Left lung (tissue), 4 donors: ENCODE measurements at regions not wholly inside any gene's neighbourhood (a gene's known extent, or its start where the extent isn't known, plus 50 kb on each side); places are given as distances from the start of the nearest gene placed in this dataset.

Experiments
- ATAC-seq: fragments of 200-7000 bp; cut with Tn5 transposase; one replicate; pipeline ENCODE4 v1.9.1; 2020; ENCODE audit warnings: moderate library complexity
- DNase-seq, 4 donors: peaks; one replicate each; pipeline ENCODE4 v3.0.0-alpha.2; 2013 to 2020
- H3K27ac ChIP-seq, 2 donors: fragments of 200-600 bp; sonication (generic) in 1 of 2; one replicate each; pipeline versions ENCODE4 v1.5.0 to v1.8.0; 2020 to 2021
- H3K27me3 ChIP-seq, 2 donors: fragments of 200-600 bp; sonication (generic) in 1 of 2; one replicate each; pipeline versions ENCODE4 v1.5.0 to v1.8.0; 2020 to 2021
- H3K36me3 ChIP-seq, 2 donors: fragments of 200-600 bp; sonication (generic) in 1 of 2; one replicate each; pipeline versions ENCODE4 v1.5.0 to v1.8.0; 2020 to 2021
- H3K4me1 ChIP-seq, 2 donors: fragments of 200-600 bp; one replicate each; pipeline ENCODE4 v1.8.0; 2021
- H3K4me3 ChIP-seq, 2 donors: fragments of 200-600 bp; sonication (generic) in 1 of 2; one replicate each; pipeline versions ENCODE4 v1.5.0 to v1.8.0; 2020 to 2021; ENCODE audit warnings: mild to moderate bottlenecking in 1 of 2
- H3K9me3 ChIP-seq, 2 donors: fragments of 200-600 bp; sonication (generic) in 1 of 2; one replicate each; pipeline versions ENCODE4 v1.5.0 to v1.8.0; 2020 to 2021
- intact Hi-C, 2 donors: fragments of 100-400 bp; cut with DNase I; formaldehyde crosslinking; loops; one replicate each; pipeline versions ENCODE4 v1.11.2 to v1.14.2; 2022
- TF ChIP-seq, protein P1 (sequence below), 2 donors: fragments of 200-600 bp; sonication (generic) in 1 of 2; IDR thresholded peaks; one replicate each; pipeline versions ENCODE4 v1.5.0 to v1.8.0; 2021; ENCODE audit warnings: antibody characterized with exemption in 2 of 2
- donor health status: DM: no; HTN: yes; CAD: no.
- donor health status: DM: no; HTN: no; CAD: no.

DNA sequence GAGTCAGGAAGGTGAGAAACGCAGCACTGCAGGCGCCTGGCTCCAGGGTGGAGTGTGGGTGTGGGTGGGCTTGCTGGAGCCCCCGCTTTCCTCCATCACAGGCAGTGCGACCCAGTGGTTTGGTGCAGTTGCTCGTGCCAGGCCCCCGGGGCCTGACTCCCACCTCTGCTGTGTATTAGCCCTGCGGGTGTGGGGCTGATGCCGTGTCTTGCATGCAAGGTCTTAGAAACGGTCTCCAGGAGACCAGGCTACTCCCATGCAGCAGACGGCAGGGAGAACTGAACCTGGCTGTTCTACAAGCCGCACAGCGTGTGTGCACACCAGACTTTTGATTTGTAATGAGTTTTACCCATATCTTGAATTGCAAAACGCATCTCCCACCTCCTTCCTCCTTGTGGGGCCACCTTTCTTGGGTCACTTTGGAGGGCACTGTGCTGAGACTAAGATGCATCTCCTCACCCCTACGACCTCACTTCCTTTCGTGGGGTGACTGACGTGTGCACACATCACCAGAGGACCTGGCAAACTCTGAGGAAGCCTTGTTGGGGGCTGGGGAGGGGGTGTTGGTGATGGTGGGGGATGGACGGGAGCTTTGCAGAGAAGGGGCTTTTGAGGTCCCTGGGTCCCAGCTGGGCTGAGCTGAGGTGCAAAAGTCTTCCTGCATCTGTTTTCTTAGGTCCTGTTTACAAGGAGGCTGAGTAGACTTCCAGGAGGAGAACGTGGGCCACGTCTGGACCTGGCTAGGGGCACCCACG lies 101.8 kb upstream of the TNRC6C start:
- Histone ChIP-seq H3K27ac (no peak overlapping the region), H3K4me3 (no peak overlapping the region), H3K36me3 (no peaks in the 10 kb centered on the region), H3K4me1 (no peaks in the 10 kb centered on the region), H3K9me3 (no peaks in the 10 kb centered on the region), H3K27me3 (peaks cover 0 to 56% of the 10 kb centered on the region in 2 donors)
- TF ChIP-seq, protein P1, sequence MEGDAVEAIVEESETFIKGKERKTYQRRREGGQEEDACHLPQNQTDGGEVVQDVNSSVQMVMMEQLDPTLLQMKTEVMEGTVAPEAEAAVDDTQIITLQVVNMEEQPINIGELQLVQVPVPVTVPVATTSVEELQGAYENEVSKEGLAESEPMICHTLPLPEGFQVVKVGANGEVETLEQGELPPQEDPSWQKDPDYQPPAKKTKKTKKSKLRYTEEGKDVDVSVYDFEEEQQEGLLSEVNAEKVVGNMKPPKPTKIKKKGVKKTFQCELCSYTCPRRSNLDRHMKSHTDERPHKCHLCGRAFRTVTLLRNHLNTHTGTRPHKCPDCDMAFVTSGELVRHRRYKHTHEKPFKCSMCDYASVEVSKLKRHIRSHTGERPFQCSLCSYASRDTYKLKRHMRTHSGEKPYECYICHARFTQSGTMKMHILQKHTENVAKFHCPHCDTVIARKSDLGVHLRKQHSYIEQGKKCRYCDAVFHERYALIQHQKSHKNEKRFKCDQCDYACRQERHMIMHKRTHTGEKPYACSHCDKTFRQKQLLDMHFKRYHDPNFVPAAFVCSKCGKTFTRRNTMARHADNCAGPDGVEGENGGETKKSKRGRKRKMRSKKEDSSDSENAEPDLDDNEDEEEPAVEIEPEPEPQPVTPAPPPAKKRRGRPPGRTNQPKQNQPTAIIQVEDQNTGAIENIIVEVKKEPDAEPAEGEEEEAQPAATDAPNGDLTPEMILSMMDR (IDR thresholded peaks at IDR 0.05), result no peak
- ATAC-seq (no peak), DNase-seq (peak in 1 of 4 donors; percentile 47)
- intact Hi-C loops, result no loop called here

DNA sequence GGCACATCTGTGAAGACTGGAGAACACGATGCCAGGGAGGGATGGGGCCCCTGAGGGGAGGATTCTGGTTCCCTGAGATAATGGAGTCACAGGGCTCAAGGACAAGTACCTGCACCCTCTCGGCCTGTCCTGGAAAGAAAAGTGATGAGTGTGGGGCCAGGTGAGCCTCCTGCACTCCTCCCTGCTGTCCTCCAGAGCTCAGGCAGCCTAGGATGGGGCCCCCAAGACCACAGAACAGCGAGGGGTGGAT lies 101.3 kb upstream of the TNRC6C start:
- ATAC-seq (no peak), DNase-seq (no peak)
- intact Hi-C loops, result no loop called here
- Histone ChIP-seq H3K36me3 (no peaks in the 10 kb centered on the region), H3K27ac (no peak overlapping the region), H3K4me3 (no peak overlapping the region), H3K27me3 (peaks cover 0 to 56% of the 10 kb centered on the region in 2 donors), H3K9me3 (no peaks in the 10 kb centered on the region), H3K4me1 (no peaks in the 10 kb centered on the region)
- TF ChIP-seq, protein P1 (IDR thresholded peaks at IDR 0.05), result no peak

DNA sequence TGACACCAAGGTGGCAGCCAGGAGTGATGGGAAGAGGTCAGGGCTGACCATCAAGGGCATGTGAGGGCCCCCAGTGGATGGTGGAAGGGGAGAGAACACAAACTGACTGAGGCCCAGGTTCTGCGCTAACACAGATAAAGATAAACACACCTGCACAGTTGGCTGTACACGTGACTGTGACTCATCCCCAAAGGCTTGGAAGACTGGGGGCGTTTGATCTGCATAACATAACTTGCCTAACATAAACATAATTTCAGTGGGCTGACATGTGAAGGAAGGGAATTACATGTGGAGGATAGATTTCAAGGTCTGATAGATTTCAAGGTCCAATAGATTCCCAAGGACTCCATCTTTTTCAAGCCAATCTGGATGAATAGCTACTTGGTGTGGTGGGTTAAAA lies 100.9 kb upstream of the TNRC6C start:
- intact Hi-C loops, result no loop called here
- Histone ChIP-seq H3K36me3 (no peaks in the 10 kb centered on the region), H3K4me1 (no peaks in the 10 kb centered on the region), H3K27ac (no peak overlapping the region), H3K27me3 (peaks cover 0 to 55% of the 10 kb centered on the region in 2 donors), H3K9me3 (no peaks in the 10 kb centered on the region), H3K4me3 (no peak overlapping the region)
- DNase-seq, result no peak
- TF ChIP-seq, protein P1 (IDR thresholded peaks at IDR 0.05), result no peak
- ATAC-seq, result no peak

DNA sequence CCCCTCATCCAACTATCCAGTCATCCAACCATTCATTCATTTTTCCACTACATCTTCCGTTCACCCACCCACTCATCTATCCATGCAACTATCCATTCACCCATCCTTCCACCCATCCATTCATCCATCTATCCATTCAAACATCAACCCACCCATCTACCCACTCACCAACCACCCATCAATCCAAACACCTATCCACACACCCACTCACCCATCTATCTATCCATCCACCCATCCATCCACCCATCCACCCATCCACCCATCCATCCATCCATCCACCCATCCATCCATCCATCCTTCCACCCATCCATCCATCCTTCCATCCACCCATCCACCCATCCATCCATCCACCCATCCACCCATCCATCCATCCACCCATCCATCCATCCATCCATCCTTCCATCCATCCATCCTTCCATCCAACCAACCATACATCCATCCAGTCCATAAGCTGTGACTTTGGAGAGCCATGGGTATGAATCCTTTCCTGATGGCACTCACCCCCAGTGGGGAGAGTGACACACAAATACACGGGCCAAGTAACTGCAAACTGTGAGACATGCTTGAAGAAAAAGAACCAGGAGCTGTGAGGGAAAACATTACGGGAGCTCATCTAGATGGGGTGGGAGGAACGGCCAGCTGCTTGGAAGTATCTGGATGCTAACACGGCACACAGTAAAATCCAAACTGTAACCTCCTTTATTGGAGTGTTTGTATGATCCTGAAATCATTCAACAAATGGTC lies 100.0 kb upstream of the TNRC6C start:
- H3K4me3 ChIP-seq, result no peak overlapping the region
- intact Hi-C loops, result no loop called here
- H3K27me3 ChIP-seq, result peaks cover 0 to 51% of the 10 kb centered on the region in 2 donors
- peaks cover 0 to 3% of the 10 kb centered on the region in 2 donors for H3K4me1 ChIP-seq
- ATAC-seq (no peak), DNase-seq (no peak)
- no peak overlapping the region for H3K27ac ChIP-seq
- H3K36me3 ChIP-seq, result no peaks in the 10 kb centered on the region
- H3K9me3 ChIP-seq, result no peaks in the 10 kb centered on the region
- TF ChIP-seq, protein P1 (IDR thresholded peaks at IDR 0.05), result no peak

DNA sequence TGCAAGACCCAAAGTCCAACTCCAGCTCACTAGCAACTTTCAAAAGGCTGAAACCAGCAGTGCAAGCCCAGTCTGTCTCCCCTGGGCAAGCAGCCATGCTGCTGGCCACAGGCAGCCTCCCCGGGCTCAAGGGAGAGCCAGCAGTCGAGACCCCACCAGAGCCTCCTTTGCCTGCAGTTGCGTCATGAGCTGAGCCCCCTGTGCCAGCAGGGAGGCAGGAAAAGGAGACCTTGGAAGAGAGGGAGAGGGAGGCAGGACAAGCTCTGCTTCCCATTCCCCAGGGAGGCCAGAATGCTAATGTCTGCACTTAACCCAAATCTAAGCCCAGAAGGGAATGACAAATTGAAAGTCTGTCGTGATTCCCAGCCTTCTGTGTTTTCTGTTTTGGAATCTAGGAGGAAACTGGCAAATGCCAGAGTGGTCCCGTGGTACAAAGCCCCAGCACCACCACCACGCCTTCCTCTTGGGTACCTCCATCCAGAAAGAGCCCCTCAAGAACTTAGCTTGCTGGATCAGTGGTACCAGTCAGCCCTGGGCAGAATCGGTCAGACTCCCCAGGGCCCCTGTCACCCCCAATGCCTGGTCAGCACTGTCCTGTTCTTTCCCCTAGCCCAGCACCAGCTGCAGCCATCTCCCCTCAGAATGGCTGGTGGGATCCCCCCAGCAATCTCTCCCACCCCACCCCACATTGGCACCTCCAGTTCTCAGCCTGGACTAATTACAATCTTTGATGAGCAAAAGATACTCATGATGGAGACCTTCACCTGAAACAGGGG lies 99.3 kb upstream of the TNRC6C start:
- Histone ChIP-seq H3K4me3 (no peak overlapping the region), H3K27me3 (peaks cover 0 to 51% of the 10 kb centered on the region in 2 donors), H3K4me1 (peaks cover 6 to 9% of the 10 kb centered on the region in 2 donors), H3K9me3 (no peaks in the 10 kb centered on the region), H3K36me3 (no peaks in the 10 kb centered on the region), H3K27ac (no peak overlapping the region)
- DNase-seq (peak in 1 of 4 donors; percentile 47), ATAC-seq (no peak)
- intact Hi-C loops, result no loop called here
- TF ChIP-seq, protein P1 (IDR thresholded peaks at IDR 0.05), result no peak
